Activated CD8-positive, alpha-beta memory T cell treated with anti-CD3 and anti-CD28 coated beads for 36 hours (primary cell): ENCODE measurements at regions not wholly inside any gene's neighbourhood (a gene's known extent, or its start where the extent isn't known, plus 50 kb on each side); places are given as distances from the start of the nearest gene placed in this dataset.

ENCODE experiments used
- CTCF ChIA-PET: fragments of 350-600 bp; sonication (Branson Sonifier 250); formaldehyde crosslinking; loops from one replicate; lab custom pipeline; 2021; ENCODE audit warnings: antibody characterized with exemption; lab: Charles Lee
- POLR2A ChIA-PET: fragments of 350-600 bp; sonication (Branson Sonifier 250); formaldehyde crosslinking; loops from one replicate; lab custom pipeline; 2021; ENCODE audit warnings: antibody characterized with exemption; lab: Charles Lee

DNA sequence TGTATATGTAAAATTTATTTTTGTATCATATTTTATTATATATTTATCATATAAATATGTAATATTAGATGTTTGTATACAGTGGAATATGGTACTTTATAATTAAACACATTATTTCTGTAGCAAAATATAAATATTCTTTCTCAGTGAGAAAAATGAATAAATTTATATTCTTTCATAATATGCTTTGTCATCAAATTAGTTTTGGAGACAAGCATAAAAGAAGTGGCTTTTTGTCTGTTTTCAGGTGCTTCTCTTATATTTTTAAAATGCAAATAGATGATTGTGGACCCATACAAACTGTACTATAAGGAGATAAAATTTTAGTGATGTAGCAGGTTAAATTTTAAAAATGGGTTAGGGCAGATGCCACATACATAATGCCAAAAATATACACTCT is 222.4 kb upstream of the CNTN5 start:
- ChIA-PET POLR2A (no interaction called here), CTCF (no interaction called here)

DNA sequence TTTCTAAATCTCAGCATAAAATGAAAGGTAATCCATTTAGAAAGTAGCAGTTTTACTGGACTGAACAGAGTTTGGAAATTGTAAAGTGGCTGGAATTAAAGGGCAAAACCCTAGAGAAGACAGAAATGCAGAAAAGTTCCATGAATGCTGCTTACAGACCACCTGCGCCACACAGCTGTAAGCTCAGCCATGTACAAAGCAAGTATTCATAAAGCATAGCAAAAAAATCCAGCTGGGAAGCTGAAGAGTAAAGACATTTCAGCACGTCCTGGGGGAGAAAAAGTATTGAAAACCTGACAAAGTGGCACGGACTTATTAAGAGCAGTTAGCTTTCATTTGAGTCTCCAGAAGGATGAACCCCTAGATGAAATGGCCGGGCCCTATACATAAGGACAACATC is 220.1 kb upstream of the CNTN5 start:
- POLR2A ChIA-PET, result no interaction called here
- CTCF ChIA-PET, result interaction anchor here (0.6 kb wide), 1 partner anchor 8 kb away, joined by 3 read pairs; no protein-coding TSS in a partner anchor

DNA sequence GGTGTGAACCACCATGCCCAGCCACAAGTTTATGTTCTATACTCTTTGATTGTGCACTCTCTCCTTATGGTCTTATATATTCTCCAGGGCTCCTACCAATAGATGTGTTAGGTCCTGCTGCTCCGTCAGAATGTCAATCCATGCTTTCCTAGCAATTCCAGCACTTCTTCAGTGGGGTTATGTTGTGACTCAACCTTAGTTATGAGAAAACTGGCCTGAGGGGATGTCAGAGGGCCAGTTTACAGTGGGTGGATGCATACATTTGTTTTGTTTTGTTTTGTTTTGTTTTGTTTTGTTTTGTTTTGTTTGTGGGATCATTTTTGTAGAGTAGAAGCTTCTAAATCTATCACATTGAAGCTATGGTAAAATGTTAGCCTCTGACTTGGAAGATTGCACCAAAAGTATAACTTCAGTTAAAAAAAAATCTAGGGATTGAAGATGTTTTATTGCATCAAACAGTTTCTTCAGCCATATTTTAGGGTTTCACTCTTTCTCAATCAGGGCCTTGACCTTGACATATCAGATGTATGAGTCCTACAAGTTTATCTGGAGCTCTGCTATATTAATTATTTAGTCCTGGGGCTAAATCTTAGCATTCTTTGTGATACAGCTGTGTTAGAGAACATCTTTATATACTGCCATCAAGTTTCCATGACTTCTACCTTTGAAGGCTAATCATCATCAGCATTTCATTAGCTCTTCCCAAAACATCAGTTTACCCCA is 191.6 kb upstream of the CNTN5 start:
- ChIA-PET CTCF (no interaction called here), POLR2A (no interaction called here)

DNA sequence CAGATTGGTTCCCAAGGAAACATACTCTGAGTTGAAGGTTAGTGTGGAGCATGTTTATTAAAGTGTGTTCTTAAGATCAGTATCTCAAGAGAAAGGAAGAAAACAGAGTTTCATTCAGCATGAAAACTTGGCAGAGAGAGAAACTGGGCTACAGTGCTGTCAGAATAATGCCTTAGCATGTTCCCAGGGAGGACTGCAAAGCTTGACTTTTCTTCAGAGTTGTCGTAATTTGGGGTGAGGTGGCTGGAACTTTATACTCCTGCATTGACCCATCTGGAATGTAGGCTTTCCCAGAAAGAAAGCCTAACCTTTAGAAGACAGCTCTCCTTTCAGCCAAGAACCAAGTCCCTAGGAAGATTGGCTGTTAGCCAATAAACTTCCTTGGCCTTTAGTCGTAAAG is 190.8 kb upstream of the CNTN5 start:
- POLR2A ChIA-PET, result no interaction called here
- CTCF ChIA-PET, result no interaction called here

DNA sequence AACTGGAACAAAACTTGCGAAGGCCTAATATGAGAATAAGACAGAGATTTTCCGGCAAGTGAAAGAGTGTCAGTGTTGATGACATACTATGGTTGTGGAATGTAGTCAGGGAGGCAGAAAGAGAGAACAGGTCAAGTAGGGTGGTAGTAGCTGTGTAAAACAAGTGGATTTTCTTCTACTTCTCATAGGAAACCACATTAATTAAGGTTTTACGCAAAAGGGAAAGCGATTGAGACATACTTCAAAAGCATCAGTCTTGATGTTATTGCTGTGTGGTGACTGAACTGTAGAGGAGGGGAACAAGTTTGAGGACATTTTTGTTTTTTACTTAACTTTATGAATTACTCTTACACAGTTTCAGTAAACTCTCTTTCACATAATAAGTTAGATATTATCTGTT is 186.0 kb upstream of the CNTN5 start:
- ChIA-PET CTCF (no interaction called here), POLR2A (no interaction called here)

DNA sequence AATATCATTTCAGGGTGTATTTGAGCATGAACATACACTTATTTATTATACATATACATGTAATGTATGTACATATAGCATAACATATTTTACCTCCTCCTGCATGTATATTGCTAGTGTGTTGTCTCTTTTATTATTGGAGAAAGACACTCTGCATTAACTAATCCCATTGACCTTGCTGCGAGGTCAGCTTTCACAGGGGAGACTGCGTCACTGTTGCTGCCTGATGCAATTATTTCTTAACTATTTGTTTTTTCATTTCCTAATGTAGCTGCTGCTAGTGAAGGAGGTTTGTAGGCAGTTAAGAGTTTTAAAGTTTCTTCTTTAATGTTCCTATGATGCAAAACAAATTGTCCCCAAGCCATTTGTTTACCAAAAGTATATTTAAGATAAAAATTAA is 185.4 kb upstream of the CNTN5 start:
- CTCF ChIA-PET, result no interaction called here
- POLR2A ChIA-PET, result no interaction called here

DNA sequence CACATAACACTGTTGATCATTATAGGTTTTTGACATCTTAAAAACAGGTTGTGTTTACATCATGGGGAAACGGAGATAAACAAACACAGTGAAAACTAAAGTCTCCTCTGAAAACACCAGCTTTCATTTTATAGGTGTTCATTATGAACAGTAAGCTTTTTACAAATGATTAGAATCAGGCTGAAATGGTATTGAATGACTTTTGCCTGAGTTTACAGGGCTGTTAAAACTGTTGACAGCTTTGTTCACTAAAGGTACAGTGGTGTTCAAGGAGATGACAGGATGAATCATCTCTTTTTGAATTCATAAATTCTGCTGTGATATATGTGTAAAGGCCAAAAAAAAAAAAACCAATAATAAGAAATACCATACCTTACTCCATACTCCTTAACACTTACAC is 184.6 kb upstream of the CNTN5 start:
- ChIA-PET POLR2A (no interaction called here), CTCF (no interaction called here)

DNA sequence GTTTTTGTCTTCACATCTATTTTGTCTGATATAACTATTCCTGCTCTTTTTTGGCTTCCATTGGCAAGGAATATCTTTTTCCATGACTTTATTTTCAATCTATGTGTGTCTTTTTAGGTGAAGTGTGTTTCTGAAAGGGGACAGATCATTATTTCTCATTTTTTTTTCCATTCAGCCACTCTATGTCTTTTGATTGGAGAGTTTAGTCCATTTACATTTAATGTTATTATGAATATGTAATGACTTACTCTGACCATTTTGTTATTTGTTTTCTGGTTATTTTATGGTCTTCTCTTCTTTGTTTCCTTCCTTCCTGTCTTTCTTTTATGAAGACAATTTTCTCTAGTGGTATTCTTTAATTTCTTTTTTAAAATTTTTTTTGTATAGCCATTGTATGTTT is 178.6 kb upstream of the CNTN5 start:
- CTCF ChIA-PET, result no interaction called here
- POLR2A ChIA-PET, result no interaction called here

DNA sequence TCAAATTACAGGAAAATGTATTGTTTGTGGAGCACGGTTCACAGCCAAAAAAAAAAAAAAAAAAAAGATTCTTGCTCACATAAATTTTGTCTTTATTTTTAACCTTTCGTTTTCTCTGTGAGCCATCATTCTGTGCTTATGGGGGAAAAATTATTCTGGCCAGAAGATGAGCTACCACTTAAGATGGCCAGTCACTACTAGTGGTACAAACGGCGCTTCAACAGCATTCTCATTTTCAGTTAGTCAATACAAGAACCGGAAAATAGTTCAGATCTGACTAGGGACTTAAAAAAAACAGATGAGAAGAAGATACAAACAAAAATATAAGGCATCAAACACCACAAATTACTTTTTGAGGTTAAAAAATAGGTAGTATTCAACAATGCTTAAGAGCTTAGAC is 158.6 kb upstream of the CNTN5 start:
- POLR2A ChIA-PET, result no interaction called here
- CTCF ChIA-PET, result no interaction called here

DNA sequence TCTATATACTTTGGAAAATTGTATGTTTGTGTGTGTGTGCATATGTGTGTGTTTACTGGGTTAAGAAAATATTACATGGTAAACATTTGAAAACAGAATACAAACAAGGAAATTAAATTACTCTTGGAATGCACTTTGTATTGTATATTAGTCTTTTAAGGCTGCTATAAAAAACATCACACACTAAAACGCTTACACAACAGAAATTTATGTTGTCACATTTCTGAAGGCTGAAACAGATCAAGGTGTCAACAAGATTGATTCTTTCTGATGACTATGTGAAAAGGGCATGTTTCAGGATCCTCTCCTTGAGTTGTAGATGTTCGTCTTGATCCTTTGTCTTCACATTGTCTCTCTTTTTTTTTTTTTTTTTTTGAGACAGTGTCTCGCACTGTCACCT is 149.1 kb upstream of the CNTN5 start:
- CTCF ChIA-PET, result interaction anchor here (0.7 kb wide), 1 partner anchor 90 kb away, joined by 3 read pairs; no protein-coding TSS in a partner anchor
- POLR2A ChIA-PET, result no interaction called here

DNA sequence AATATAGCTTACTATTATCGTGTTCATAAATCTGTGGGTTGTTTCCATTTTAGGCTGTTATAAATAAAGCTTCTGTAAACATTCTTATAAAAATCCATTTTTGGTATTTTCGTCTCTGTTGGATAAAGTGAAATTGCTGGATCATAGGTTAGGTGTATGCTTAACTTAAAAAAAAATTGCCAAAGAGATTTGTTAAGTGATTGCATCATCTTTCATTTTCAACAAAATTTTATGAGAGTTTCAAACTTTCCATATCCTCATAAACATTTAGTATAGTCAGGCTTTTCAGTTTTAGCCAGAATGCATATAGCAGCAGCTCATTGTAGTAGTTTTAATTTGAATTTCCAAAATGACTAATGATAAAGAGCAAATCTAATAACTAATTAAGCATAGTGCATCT is 146.7 kb upstream of the CNTN5 start:
- CTCF ChIA-PET, result no interaction called here

DNA sequence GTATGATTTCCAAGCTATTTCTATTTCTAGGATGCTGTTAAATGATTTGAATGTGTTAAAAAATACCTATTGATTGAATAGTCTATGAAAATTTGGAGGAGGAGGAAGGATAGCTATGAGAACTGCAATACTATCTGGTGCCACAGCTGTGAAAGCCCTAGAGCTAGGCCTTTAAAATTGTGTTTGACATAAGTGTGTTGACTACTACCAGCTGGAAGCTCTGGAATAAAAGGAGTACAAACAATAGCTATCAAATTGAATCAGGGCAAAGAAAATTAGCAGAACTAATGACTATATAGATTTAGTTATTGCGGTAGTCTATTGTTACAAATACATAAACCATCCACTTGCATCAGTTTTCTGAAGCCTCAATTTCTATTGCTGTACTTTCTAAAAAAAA is 124.8 kb upstream of the CNTN5 start:
- CTCF ChIA-PET, result no interaction called here
- POLR2A ChIA-PET, result no interaction called here

More for the DNA sequence above, 146.7 kb upstream of the CNTN5 start:
- POLR2A ChIA-PET, result no interaction called here

DNA sequence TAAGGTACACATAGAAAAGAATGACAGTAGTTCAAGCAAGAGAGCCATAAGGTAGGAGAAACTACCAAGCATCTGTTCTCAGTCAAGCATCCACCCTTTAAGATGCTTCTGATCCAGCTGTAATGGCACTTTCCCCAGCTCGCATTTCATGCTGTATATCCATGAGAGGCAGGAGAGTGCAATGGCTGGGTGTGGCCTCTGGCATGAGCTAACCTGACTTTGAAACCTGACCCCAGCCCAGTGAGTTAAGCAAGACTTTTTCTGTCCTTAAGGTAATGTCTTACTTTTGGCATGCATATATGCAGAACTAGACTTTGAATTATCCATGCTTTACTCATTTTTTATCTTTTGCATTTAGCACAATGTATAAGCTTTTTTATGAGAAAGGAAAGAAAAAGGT is 79.8 kb upstream of the CNTN5 start:
- ChIA-PET CTCF (interaction anchor here (0.6 kb wide), 1 partner anchor 1271 kb away, joined by 3 read pairs; no protein-coding TSS in a partner anchor), POLR2A (no interaction called here)

DNA sequence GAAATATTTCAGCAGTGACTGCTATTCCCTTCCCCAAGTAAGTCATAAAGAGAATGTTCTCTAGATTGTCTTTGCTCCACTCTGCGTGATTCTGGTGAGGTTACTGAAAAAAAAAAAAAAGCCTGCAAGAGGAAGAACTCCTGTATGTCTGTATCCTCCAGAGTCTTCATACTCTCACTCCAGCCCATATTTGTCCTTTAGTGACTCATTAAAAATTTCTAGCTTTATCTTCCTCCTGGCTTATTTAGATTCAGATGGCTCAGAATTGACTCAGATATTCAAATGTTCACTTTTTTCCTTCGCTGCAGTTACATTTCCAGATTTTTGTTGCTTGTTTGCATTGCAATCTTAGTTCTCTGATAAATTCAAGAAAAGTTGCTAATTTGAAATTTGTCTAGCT is 76.3 kb upstream of the CNTN5 start:
- ChIA-PET POLR2A (no interaction called here), CTCF (no interaction called here)

DNA sequence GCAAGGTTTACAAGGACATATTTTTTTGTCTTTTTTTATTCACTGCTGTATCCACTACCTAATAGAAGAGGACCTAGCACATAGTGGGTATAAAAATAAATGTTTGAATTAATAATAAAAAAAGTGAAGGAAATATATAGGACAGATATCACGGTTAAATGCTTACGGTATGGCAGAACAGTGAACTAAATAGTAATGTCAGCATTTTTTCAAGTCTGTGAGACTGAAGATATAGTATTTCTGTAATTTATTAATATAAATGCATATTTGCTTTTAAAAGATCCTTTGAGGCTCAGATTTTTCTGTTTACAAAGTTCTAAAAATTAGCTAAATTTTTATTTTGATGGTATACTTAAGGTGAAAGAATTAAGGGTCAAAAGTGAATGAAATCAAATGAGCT is 68.6 kb upstream of the CNTN5 start:
- ChIA-PET CTCF (interaction anchor here (0.7 kb wide), 1 partner anchor 36 kb away, joined by 3 read pairs; no protein-coding TSS in a partner anchor), POLR2A (no interaction called here)

DNA sequence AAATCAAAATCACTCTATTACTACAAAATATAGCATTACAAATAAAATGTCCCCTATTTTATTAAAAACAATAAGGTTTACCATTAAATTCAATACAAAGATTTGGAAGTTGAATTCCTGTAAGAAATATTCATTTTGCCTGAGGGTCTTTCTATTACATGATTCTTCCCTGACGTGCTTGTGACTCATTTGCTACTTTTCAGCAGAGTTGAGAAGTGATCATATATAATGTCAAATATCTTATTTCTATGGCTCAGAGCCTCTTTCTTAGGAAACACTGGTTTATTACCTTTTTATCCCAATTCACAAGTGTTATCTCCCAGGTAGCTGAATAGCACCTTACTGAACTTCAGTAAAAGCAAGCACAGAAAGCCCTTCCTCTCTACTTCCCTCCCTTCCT is 65.2 kb upstream of the CNTN5 start:
- POLR2A ChIA-PET, result no interaction called here
- CTCF ChIA-PET, result no interaction called here

DNA sequence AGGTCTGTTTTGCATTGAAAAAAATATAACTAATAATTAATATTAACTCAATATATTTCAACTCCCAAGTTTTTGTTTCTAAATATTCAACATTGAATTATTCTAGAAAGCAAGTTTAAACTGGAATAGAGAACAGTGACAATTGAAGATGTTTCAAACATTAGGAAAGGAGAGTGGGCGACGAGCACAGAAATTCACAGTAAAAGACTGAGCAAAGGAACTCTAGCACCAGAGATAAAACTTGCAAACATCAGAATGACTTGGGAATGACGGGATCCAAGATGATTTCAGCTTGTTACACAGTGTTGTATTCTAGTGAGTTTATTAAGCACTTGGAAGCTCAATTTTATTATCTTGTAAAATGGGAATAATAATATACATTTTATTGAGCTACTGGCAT is 56.6 kb upstream of the CNTN5 start:
- ChIA-PET CTCF (no interaction called here), POLR2A (no interaction called here)

DNA sequence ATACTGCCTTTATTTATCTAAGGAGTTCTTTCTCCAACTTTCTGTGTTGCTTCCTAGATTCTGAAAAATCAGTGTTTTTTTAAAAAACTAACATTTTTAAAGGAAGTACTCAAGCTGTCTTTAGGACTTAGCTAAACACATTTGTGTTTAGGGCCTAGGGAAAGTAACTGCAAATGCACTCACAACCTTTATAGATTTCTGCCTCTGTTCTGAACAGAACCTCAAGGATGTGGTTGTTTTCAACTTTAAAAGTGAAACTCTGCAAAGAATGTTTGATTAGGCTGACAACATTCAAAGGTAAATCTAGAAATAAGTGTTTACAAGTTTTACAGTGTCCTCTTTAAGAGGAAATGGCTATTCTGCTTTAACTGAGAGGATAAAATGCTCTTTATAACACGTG is 55.4 kb upstream of the CNTN5 start:
- POLR2A ChIA-PET, result no interaction called here
- CTCF ChIA-PET, result no interaction called here

DNA sequence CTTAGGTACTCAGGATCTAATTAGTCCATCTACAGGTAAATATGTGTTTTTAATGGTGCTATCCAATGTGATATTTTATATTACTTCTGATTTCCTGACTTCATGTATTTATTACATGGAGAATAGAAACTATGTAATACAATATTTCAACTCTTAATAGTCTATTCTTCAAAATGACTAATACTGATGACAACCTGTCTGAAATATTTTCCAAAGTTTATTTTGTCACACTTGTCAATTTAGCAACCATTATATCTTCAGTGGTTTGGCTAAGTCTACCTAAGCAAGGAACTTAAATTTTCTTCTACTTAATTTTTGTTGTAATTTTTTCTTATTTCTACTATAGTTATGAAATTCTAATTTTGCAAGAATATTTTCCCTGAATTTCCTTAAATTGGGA is 55.0 kb upstream of the CNTN5 start:
- ChIA-PET POLR2A (no interaction called here), CTCF (no interaction called here)

DNA sequence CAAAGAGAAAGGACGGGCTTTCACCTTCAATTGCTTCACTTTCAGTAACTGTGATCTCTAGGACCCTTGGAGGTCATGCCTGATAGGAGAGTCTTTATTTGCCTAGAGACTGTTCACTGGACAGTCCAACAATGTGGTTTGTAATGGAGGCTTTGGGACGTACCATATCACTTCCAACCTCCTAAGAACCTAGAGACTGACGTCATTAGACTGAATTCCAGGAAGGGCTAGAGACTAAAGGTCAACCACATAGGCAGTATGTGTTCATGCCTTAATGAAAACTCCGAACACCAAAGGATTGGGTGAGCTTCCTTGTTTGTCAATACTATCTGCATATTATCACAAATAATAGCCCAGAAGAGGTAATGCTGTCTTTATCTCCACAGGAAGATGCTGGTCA is 53.7 kb upstream of the CNTN5 start:
- ChIA-PET CTCF (no interaction called here), POLR2A (no interaction called here)
